Trophoblast cell (in vitro differentiated cells and primary cell): ENCODE measurements at regions not wholly inside any gene's neighbourhood (a gene's known extent, or its start where the extent isn't known, plus 50 kb on each side); places are given as distances from the start of the nearest gene placed in this dataset.

ENCODE experiments used
- DNase-seq, 2 donors: peaks; one replicate each; pipeline ENCODE4 v3.0.0-alpha.2; 2016
- H2AFZ ChIP-seq: 2 replicates; pipeline ENCODE4 v1.6.1; 2013; ENCODE audit warnings: low read length, moderate library complexity, mild to moderate bottlenecking; ENCODE audit not compliant: insufficient read depth, poor library complexity
- H2AK5ac ChIP-seq: 2 replicates; pipeline ENCODE4 v1.6.1; 2013; ENCODE audit warnings: mild to moderate bottlenecking, low read length
- H2BK120ac ChIP-seq: 2 replicates; pipeline ENCODE4 v1.6.1; 2013; ENCODE audit warnings: low read length, mild to moderate bottlenecking, moderate library complexity; ENCODE audit not compliant: insufficient read depth, poor library complexity
- H2BK12ac ChIP-seq: 2 replicates; pipeline ENCODE4 v1.6.1; 2013; ENCODE audit warnings: mild to moderate bottlenecking, low read length, moderate library complexity
- H2BK5ac ChIP-seq: 2 replicates; pipeline ENCODE4 v1.6.1; 2013; ENCODE audit warnings: low read length, low read depth, moderate library complexity, mild to moderate bottlenecking; ENCODE audit not compliant: poor library complexity
- H3K14ac ChIP-seq: 2 replicates; pipeline ENCODE4 v1.6.1; 2013; ENCODE audit warnings: mild to moderate bottlenecking, low read length
- H3K18ac ChIP-seq: 2 replicates; pipeline ENCODE4 v1.6.1; 2013; ENCODE audit warnings: mild to moderate bottlenecking, low read length
- H3K23ac ChIP-seq: 2 replicates; pipeline ENCODE4 v1.6.1; 2013; ENCODE audit warnings: low read length
- H3K27ac ChIP-seq: 2 replicates; pipeline ENCODE4 v1.5.1; 2013; ENCODE audit warnings: low read depth, mild to moderate bottlenecking, inconsistent platforms, low read length, moderate library complexity
- H3K27me3 ChIP-seq: 2 replicates; pipeline ENCODE4 v1.6.1; 2013; ENCODE audit warnings: inconsistent platforms, mild to moderate bottlenecking, low read length, moderate library complexity; ENCODE audit not compliant: insufficient read depth
- H3K36me3 ChIP-seq, 2 experiments: 1 replicate in 1 of 2; 2 replicates in 1 of 2; pipeline ENCODE4 v1.6.1; 2013; ENCODE audit warnings: low read length in 2 of 2, mild to moderate bottlenecking in 2 of 2, moderate library complexity in 1 of 2; ENCODE audit not compliant: insufficient read depth in 2 of 2, control insufficient read depth in 1 of 2
- H3K4ac ChIP-seq: 2 replicates; pipeline ENCODE4 v1.6.1; 2013; ENCODE audit warnings: low read depth, mild to moderate bottlenecking, low read length, moderate library complexity
- H3K4me1 ChIP-seq, 2 experiments: 1 replicate in 1 of 2; 2 replicates in 1 of 2; pipeline ENCODE4 v1.6.1; 2013; ENCODE audit warnings: low read length in 2 of 2, mild to moderate bottlenecking in 2 of 2, moderate library complexity in 1 of 2; ENCODE audit not compliant: insufficient read depth in 2 of 2, control insufficient read depth in 1 of 2
- H3K4me2 ChIP-seq: 2 replicates; pipeline ENCODE4 v1.6.1; 2013; ENCODE audit warnings: inconsistent platforms, mild to moderate bottlenecking, low read length, moderate library complexity
- H3K4me3 ChIP-seq: 2 replicates; pipeline ENCODE4 v1.5.1; 2013; ENCODE audit warnings: mild to moderate bottlenecking, low read depth, low read length, inconsistent platforms
- H3K79me1 ChIP-seq: one replicate; pipeline ENCODE4 v1.6.1; 2013; ENCODE audit warnings: low read length
- H3K79me2 ChIP-seq: 2 replicates; pipeline ENCODE4 v1.6.1; 2013; ENCODE audit warnings: low read length, mild to moderate bottlenecking; ENCODE audit not compliant: control insufficient read depth, insufficient read depth, poor library complexity
- H3K9ac ChIP-seq: 2 replicates; pipeline ENCODE4 v1.6.1; 2013; ENCODE audit warnings: mild to moderate bottlenecking, low read length
- H3K9me3 ChIP-seq: 2 replicates; pipeline ENCODE4 v1.6.1; 2013; ENCODE audit warnings: low read depth, mild to moderate bottlenecking, control low read depth, inconsistent platforms, low read length; ENCODE audit not compliant: insufficient read depth
- H4K12ac ChIP-seq: 2 replicates; pipeline ENCODE4 v1.6.1; 2013; ENCODE audit warnings: low read depth, mild to moderate bottlenecking, low read length, moderate library complexity
- H4K8ac ChIP-seq: 2 replicates; pipeline ENCODE4 v1.6.1; 2013; ENCODE audit warnings: low read depth, mild to moderate bottlenecking, low read length, moderate library complexity
- H4K91ac ChIP-seq: one replicate; pipeline ENCODE4 v1.6.1; 2013; ENCODE audit warnings: low read depth, mild to moderate bottlenecking, low read length, moderate library complexity
- WGBS: extraction: QIAGEN DNeasy Blood & Tissue Kit; methylation state at CpG from one replicate; pipeline ENCODE4 v1.1.7; 2013; ENCODE audit warnings: missing lambda C conversion rate; ENCODE audit not compliant: insufficient read length, insufficient coverage; ENCODE audit errors: extremely low coverage; 5-methylcytosine and 5-hydroxymethylcytosine counted together

DNA sequence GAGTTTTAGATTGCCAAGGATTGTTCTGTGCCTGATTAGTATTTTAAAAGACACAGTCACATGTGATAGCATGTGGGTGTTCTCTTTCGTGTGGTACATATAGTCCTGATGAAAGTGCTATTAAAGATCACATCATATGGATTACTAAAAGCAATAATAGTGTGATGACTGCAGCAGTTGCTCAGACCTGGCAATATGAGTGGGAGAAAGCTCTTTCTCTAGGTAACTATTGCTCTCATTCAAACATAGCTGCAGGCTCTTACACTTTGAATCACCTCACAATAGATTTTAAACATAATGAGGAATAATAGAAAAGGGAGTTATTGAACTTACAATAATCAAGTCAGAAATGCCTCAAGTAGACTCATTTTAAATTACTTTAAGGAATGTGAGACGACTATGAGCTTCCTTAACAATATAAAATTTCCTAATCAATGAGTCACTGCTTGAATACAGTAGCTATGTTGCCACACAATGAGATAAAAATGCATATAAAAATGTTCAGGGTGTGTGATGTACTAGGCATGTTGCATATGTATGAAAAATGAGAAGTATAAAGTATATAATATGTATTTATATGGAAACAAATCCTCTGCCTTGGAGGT, 452.1 kb downstream of the TMX3 start:
- H3K9me3 ChIP-seq = no peaks in the 10 kb centered on the region
- no peak overlapping the region for H3K23ac ChIP-seq
- H3K79me1 ChIP-seq = no peaks in the 10 kb centered on the region
- no peak overlapping the region for H3K18ac ChIP-seq
- no peaks in the 10 kb centered on the region for H3K27me3 ChIP-seq
- no peak overlapping the region for H3K27ac ChIP-seq
- no peak overlapping the region for H4K91ac ChIP-seq
- H3K4me1 ChIP-seq = no peaks in the 10 kb centered on the region
- H3K14ac ChIP-seq = no peak overlapping the region
- no peaks in the 10 kb centered on the region for H3K36me3 ChIP-seq
- no peak overlapping the region for H4K12ac ChIP-seq
- no peak overlapping the region for H2AFZ ChIP-seq
- no peak overlapping the region for H3K4me3 ChIP-seq
- no peak overlapping the region for H3K9ac ChIP-seq
- no peak overlapping the region for H3K4me2 ChIP-seq
- no peak overlapping the region for H2BK120ac ChIP-seq
- H2BK12ac ChIP-seq = no peak overlapping the region
- no peak overlapping the region for H2BK5ac ChIP-seq
- H2AK5ac ChIP-seq = no peak overlapping the region
- H3K79me2 ChIP-seq = no peaks in the 10 kb centered on the region
- H4K8ac ChIP-seq = no peak overlapping the region
- H3K4ac ChIP-seq = no peak overlapping the region
- no CpG with 5 or more reads among the region's 2 CpGs for whole genome bisulfite sequencing
- DNase-seq = peak in 1 of 2 donors; percentile 19

DNA sequence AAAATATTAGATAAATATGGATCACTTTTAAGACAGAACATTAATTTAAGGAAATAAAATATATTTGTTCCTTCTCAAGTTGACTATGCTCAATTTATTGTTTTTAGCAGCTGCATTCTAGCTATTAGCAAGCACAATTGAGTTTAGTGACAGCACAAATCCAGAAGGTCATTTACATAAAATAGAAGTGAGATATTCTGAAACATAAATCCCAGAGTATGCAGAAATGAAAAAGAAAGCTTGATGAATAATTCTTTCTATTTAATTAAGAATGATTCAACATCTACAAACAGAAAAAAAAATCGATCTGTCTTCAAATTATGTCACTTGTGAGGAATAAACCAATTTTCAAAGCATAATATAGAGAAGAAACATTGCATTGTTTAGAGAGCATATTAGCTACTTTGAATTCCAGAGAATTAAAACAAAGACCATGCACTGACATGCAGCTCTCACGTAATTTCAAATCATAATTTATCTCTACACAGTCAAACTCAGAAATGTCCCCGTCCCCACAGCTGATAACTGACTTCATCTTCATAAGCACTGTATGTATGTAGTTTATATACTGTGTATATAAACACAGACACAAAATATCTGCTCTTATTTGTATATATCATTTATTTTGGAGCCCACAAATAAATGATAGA, 458.4 kb downstream of the TMX3 start:
- Histone ChIP-seq H3K9ac (no peak overlapping the region), H3K27ac (no peak overlapping the region), H2BK12ac (no peak overlapping the region), H2AK5ac (no peak overlapping the region), H3K27me3 (no peaks in the 10 kb centered on the region), H3K4me3 (no peak overlapping the region), H3K36me3 (no peaks in the 10 kb centered on the region), H2BK120ac (no peak overlapping the region), H4K12ac (no peak overlapping the region), H4K8ac (no peak overlapping the region), H3K23ac (no peak overlapping the region), H3K4me2 (no peak overlapping the region), H4K91ac (no peak overlapping the region), H2BK5ac (no peak overlapping the region), H3K9me3 (no peaks in the 10 kb centered on the region), H2AFZ (no peak overlapping the region), H3K4ac (no peak overlapping the region), H3K14ac (no peak overlapping the region), H3K79me2 (no peaks in the 10 kb centered on the region), H3K18ac (no peak overlapping the region), H3K4me1 (no peaks in the 10 kb centered on the region), H3K79me1 (no peaks in the 10 kb centered on the region)
- WGBS = no CpG with 5 or more reads among the region's 3 CpGs
- no peak for DNase-seq

DNA sequence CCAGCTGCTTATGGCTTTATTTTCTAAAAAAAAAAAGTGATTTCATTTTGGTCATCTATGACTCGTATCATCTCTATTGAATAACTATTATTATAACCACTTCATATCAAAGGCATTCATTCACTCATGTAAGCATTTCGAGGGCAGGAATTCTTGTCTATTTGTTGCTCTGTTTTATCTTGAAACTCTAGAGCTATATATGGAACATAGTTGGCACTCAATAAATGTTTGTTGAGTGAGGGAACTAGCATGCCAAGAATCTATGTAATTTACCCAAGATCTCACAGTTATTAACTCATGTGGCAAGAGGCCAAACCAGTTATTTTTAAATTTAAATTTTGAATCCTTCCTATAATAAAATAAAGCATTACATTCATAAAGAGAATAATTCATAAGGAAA, 470.1 kb downstream of the TMX3 start:
- Histone ChIP-seq H3K9ac (no peak overlapping the region), H3K4me1 (no peaks in the 10 kb centered on the region), H2AFZ (no peak overlapping the region), H4K12ac (no peak overlapping the region), H3K14ac (no peak overlapping the region), H3K4ac (no peak overlapping the region), H3K4me3 (no peak overlapping the region), H3K27me3 (no peaks in the 10 kb centered on the region), H4K8ac (no peak overlapping the region), H2BK5ac (no peak overlapping the region), H3K79me2 (no peaks in the 10 kb centered on the region), H3K18ac (no peak overlapping the region), H2BK120ac (no peak overlapping the region), H3K9me3 (no peaks in the 10 kb centered on the region), H4K91ac (no peak overlapping the region), H3K79me1 (no peaks in the 10 kb centered on the region), H3K23ac (no peak overlapping the region), H2BK12ac (no peak overlapping the region), H3K36me3 (no peaks in the 10 kb centered on the region), H2AK5ac (no peak overlapping the region), H3K4me2 (no peak overlapping the region), H3K27ac (no peak overlapping the region)
- no peak for DNase-seq
- no CpG with 5 or more reads among the region's 2 CpGs for WGBS

DNA sequence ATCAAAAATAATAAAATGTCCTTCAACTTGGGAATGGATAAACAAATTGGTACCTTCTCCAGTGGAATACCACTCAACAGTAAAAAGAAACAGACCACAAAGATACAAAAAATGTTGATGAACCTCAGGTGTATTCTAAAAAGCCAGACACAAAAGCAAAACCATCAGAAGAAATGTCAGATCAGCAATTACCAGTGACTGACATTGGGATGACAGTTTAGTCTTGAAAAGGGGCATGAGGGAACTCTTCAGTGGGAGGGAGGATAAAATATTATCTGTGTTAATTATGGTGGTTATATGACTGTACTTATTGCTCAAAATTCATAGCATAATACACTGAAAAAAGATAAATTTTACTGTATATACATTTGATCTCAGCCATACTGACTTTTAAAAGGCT, 473.0 kb downstream of the TMX3 start:
- Histone ChIP-seq H3K14ac (no peak overlapping the region), H3K79me2 (no peaks in the 10 kb centered on the region), H3K4me2 (no peak overlapping the region), H3K27me3 (no peaks in the 10 kb centered on the region), H4K8ac (no peak overlapping the region), H3K4ac (no peak overlapping the region), H2BK5ac (no peak overlapping the region), H3K4me1 (no peaks in the 10 kb centered on the region), H2AK5ac (no peak overlapping the region), H3K79me1 (no peaks in the 10 kb centered on the region), H3K9ac (no peak overlapping the region), H2BK12ac (no peak overlapping the region), H3K9me3 (no peaks in the 10 kb centered on the region), H3K27ac (no peak overlapping the region), H3K36me3 (no peaks in the 10 kb centered on the region), H2BK120ac (no peak overlapping the region), H3K18ac (no peak overlapping the region), H3K4me3 (no peak overlapping the region), H3K23ac (no peak overlapping the region), H4K91ac (no peak overlapping the region), H2AFZ (no peak overlapping the region), H4K12ac (no peak overlapping the region)
- no peak for DNase-seq
